Fibroblast of villous mesenchyme (primary cell): ENCODE measurements at regions not wholly inside any gene's neighbourhood (a gene's known extent, or its start where the extent isn't known, plus 50 kb on each side); places are given as distances from the start of the nearest gene placed in this dataset.

ENCODE experiments used
- DNase-seq: peaks from one replicate; pipeline ENCODE4 v3.0.0-alpha.2; 2010; ENCODE audit warnings: low read depth
- H3K4me3 ChIP-seq: 2 replicates; pipeline ENCODE4 v1.5.1; 2011; ENCODE audit warnings: low read depth, mild to moderate bottlenecking, low read length
- CTCF ChIP-seq: IDR thresholded peaks from 2 replicates; pipeline ENCODE4 v1.5.1; 2012; ENCODE audit warnings: low read depth, mild to moderate bottlenecking, low read length; ENCODE audit not compliant: insufficient read depth

- no peak overlapping the region for H3K4me3 ChIP-seq
- no peak for DNase-seq
- TF ChIP-seq CTCF = no peak
These were observed 2819.7 kb downstream of the PCDH9 start for GRCh38 chr13:64410276-64411053.

GRCh38 chr13:64397701-64398100, 2832.4 kb downstream of the PCDH9 start:
- DNase-seq = no peak
- no peak for TF ChIP-seq CTCF
- H3K4me3 ChIP-seq = no peak overlapping the region

DNA sequence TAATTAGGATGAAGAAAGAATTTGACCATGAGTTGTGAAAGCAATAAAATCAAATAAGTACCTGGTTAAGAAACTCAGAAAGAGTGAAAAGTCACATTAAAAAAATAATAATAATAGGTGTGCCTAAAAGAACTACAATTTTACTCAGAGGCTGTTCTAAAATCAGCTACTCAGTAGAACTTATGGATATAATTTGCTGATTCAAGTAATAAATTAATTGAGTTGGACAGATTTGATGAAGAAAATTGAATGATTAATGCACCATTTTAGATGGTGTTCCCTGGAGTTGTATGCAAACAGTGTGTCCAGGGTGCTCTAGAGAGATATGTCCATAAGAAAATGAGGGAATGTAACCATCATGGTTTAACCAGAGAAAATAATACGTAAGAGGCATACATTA, 2852.5 kb downstream of the PCDH9 start:
- DNase-seq = no peak
- no peak for TF ChIP-seq CTCF
- H3K4me3 ChIP-seq = no peak overlapping the region

DNA sequence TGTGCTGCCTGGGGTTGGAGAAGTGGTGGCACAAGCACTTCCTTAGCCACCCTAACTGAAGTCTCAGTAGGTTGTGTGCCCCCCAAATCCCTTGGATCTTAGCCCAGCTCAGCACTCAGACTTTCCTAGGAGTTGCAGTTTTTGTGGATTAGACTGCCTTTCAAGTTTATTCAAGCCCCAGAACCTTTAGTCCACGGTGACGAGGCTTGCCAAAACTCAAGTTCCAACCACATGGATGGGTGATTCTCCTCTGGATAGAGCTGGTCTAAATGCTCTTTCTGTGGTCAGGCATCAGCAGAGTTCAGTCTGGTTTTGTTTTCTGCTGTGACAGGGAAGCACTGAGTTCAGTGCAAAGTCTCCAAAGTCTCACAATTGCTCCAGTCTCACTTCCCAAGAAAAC, 2858.7 kb downstream of the PCDH9 start:
- DNase-seq = no peak
- no peak for TF ChIP-seq CTCF
- no peak overlapping the region for H3K4me3 ChIP-seq

DNA sequence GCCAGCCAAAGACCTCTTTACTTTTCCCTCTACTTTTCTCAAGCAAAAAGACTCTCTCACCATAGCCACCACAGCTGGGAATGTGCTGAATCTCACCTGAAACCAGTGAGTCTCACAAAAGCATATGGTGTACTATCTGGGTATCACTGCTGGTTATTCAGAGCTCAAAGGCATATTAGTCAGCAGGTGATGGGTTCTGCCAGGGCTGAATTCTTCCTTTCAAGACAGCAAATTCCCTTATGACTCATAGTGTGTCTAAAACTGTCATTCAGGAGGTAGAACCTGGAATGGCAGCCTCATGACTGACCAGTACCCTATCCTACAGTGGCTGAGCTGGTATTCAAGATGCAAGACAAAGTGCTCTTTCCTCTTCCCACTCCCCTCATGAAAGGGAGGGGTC, 2859.1 kb downstream of the PCDH9 start:
- TF ChIP-seq CTCF = no peak
- H3K4me3 ChIP-seq = no peak overlapping the region
- DNase-seq = no peak

GRCh38 chr13:64369121-64369520, 2861.0 kb downstream of the PCDH9 start:
- no peak overlapping the region for H3K4me3 ChIP-seq
- no peak for DNase-seq

More at GRCh38 chr13:64369121-64369520, 2861.0 kb downstream of the PCDH9 start:
- no peak for TF ChIP-seq CTCF
